H1 (cell line): ENCODE measurements at regions not wholly inside any gene's neighbourhood (a gene's known extent, or its start where the extent isn't known, plus 50 kb on each side); places are given as distances from the start of the nearest gene placed in this dataset.

Experiments
- CTCF ChIA-PET: fragments of 300-600 bp; sonication (Branson Sonifier 250); formaldehyde crosslinking; loops from one replicate; lab custom pipeline; 2021; ENCODE audit not compliant: partially characterized antibody; lab: Charles Lee
- POLR2A ChIA-PET: fragments of 300-600 bp; sonication (Branson Sonifier 250); formaldehyde crosslinking; loops from one replicate; lab custom pipeline; 2021; ENCODE audit warnings: inconsistent platforms; ENCODE audit not compliant: partially characterized antibody; lab: Charles Lee
- DNase-seq, 2 experiments: peaks; one replicate each; pipeline versions ENCODE4 v3.0.0 to v3.0.0-alpha.2; 2010 to 2022; ENCODE audit warnings: low spot score in 2 of 2, low read depth in 1 of 2, mixed read lengths in 1 of 2
- FAIRE-seq: peaks from 2 replicates; lab custom pipeline; 2011; peaks lifted over from hg19 to GRCh38; lab: Jason Lieb, UNC
- H2AFZ ChIP-seq: 2 replicates; pipeline ENCODE4 v1.8.1; 2012; ENCODE audit warnings: low read length, inconsistent platforms
- H2AK5ac ChIP-seq: 2 replicates; pipeline ENCODE4 v1.6.1; 2013; ENCODE audit warnings: low read depth, low read length
- H2BK120ac ChIP-seq: replicated peaks from 2 replicates; pipeline ENCODE3; 2013; ENCODE audit warnings: low read depth, low read length, inconsistent platforms
- H2BK12ac ChIP-seq: 2 replicates; pipeline ENCODE4 v1.6.1; 2013; ENCODE audit warnings: low read depth, low read length
- H2BK15ac ChIP-seq: 2 replicates; pipeline ENCODE4 v1.6.1; 2013; ENCODE audit warnings: low read length
- H2BK20ac ChIP-seq: 2 replicates; pipeline ENCODE4 v1.6.1; 2013; ENCODE audit warnings: low read length
- H2BK5ac ChIP-seq: 2 replicates; pipeline ENCODE4 v1.6.1; 2013; ENCODE audit warnings: low read depth, low read length
- H3K14ac ChIP-seq: 2 replicates; pipeline ENCODE4 v1.6.1; 2013; ENCODE audit warnings: inconsistent platforms; ENCODE audit not compliant: insufficient read length
- H3K18ac ChIP-seq: 2 replicates; pipeline ENCODE4 v1.6.1; 2013; ENCODE audit warnings: low read length; ENCODE audit errors: extremely low read depth
- H3K23ac ChIP-seq: 2 replicates; pipeline ENCODE4 v1.6.1; 2013; ENCODE audit warnings: inconsistent platforms; ENCODE audit not compliant: insufficient read length
- H3K23me2 ChIP-seq: 2 replicates; pipeline ENCODE4 v1.6.1; 2013; ENCODE audit warnings: low read depth, low read length
- H3K27ac ChIP-seq: 2 replicates; pipeline ENCODE4 v1.6.1; 2011; ENCODE audit warnings: low read depth, low read length, inconsistent platforms
- H3K27me3 ChIP-seq, 4 experiments: replicated peaks in 1 of 4; 1 replicate in 1 of 4; 2 replicates in 3 of 4; pipeline versions ENCODE4 v1.6.1 to v1.8.1; 2011 to 2013; ENCODE audit warnings: low read length in 3 of 4, mild to moderate bottlenecking in 3 of 4, inconsistent platforms in 2 of 4, mixed read lengths in 2 of 4, moderate library complexity in 1 of 4; ENCODE audit not compliant: control insufficient read depth in 3 of 4, insufficient read depth in 3 of 4; ENCODE audit errors: extremely low read depth in 1 of 4
- H3K36me3 ChIP-seq, 4 experiments: 2 replicates each; pipeline versions ENCODE4 v1.6.1 to v1.8.1; 2011 to 2013; ENCODE audit warnings: mild to moderate bottlenecking in 4 of 4, low read length in 3 of 4, moderate library complexity in 2 of 4, control low read depth in 1 of 4, inconsistent platforms in 1 of 4; ENCODE audit not compliant: insufficient read depth in 4 of 4, control insufficient read depth in 2 of 4
- H3K4ac ChIP-seq: replicated peaks from 2 replicates; pipeline ENCODE3; 2013; ENCODE audit warnings: low read length, low read depth, mixed read lengths, inconsistent platforms; ENCODE audit not compliant: insufficient read length
- H3K4me1 ChIP-seq, 4 experiments: replicated peaks in 1 of 4; 1 replicate in 1 of 4; 2 replicates in 3 of 4; pipeline versions ENCODE4 v1.6.1 to v1.8.1; 2011 to 2013; ENCODE audit warnings: low read length in 3 of 4, inconsistent platforms in 2 of 4, mixed read lengths in 1 of 4; ENCODE audit not compliant: insufficient read depth in 4 of 4, control insufficient read depth in 3 of 4
- H3K4me2 ChIP-seq, 2 experiments: 2 replicates each; pipeline versions ENCODE4 v1.6.1 to v1.8.1; 2011 to 2013; ENCODE audit warnings: low read depth in 2 of 2, low read length in 2 of 2, control low read depth in 1 of 2, inconsistent platforms in 1 of 2, mild to moderate bottlenecking in 1 of 2; ENCODE audit not compliant: insufficient read depth in 1 of 2
- H3K4me3 ChIP-seq, 4 experiments: fragments of 200-600, 300-600 bp in 1 of 4; sonication (generic), shearing (Covaris generic), sonication (Bioruptor Twin) in 1 of 4; 2 replicates each; pipeline versions ENCODE4 v1.5.1 to v1.8.1; 2011 to 2016; ENCODE audit warnings: low read length in 4 of 4, low read depth in 3 of 4, control low read depth in 2 of 4, inconsistent platforms in 2 of 4, mild to moderate bottlenecking in 2 of 4, mixed read lengths in 1 of 4, moderate library complexity in 1 of 4; ENCODE audit not compliant: insufficient read depth in 2 of 4; ENCODE audit errors: extremely low read depth in 1 of 4
- H3K56ac ChIP-seq: replicated peaks from 2 replicates; pipeline ENCODE3; 2013; ENCODE audit warnings: low read depth, mild to moderate bottlenecking, mixed read lengths, low read length, inconsistent platforms; ENCODE audit not compliant: insufficient read length
- H3K79me1 ChIP-seq: 2 replicates; pipeline ENCODE4 v1.6.1; 2013; ENCODE audit warnings: low read depth, low read length, control low read depth
- H3K79me2 ChIP-seq, 2 experiments: 2 replicates each; pipeline versions ENCODE4 v1.6.1 to v1.8.1; 2012 to 2013; ENCODE audit warnings: low read length in 2 of 2, mild to moderate bottlenecking in 2 of 2, inconsistent platforms in 1 of 2; ENCODE audit not compliant: insufficient read depth in 2 of 2, control insufficient read depth in 1 of 2
- H3K9ac ChIP-seq, 4 experiments: replicated peaks in 1 of 4; 1 replicate in 1 of 4; 2 replicates in 3 of 4; pipeline versions ENCODE4 v1.6.1 to v1.8.1; 2011 to 2013; ENCODE audit warnings: low read depth in 3 of 4, low read length in 3 of 4, control low read depth in 2 of 4, mild to moderate bottlenecking in 2 of 4, moderate library complexity in 2 of 4, inconsistent platforms in 1 of 4; ENCODE audit errors: extremely low read depth in 1 of 4
- H3K9me3 ChIP-seq, 2 experiments: 2 replicates each; pipeline versions ENCODE4 v1.6.1 to v1.8.1; 2012 to 2013; ENCODE audit warnings: mild to moderate bottlenecking in 2 of 2, moderate library complexity in 2 of 2, control low read depth in 1 of 2, inconsistent platforms in 1 of 2, low read depth in 1 of 2, low read length in 1 of 2, mixed read lengths in 1 of 2; ENCODE audit not compliant: insufficient read depth in 2 of 2
- H4K20me1 ChIP-seq, 2 experiments: replicated peaks in 1 of 2; 2 replicates each; pipeline versions ENCODE3 to v1.8.1; 2011 to 2013; ENCODE audit warnings: inconsistent platforms in 2 of 2, low read length in 2 of 2, mild to moderate bottlenecking in 1 of 2; ENCODE audit not compliant: insufficient read depth in 2 of 2, control insufficient read depth in 1 of 2
- H4K5ac ChIP-seq: 2 replicates; pipeline ENCODE4 v1.6.1; 2013; ENCODE audit warnings: low read length, low read depth, mixed read lengths, inconsistent platforms; ENCODE audit not compliant: insufficient read length
- H4K8ac ChIP-seq: 2 replicates; pipeline ENCODE4 v1.8.0; 2013; ENCODE audit warnings: mild to moderate bottlenecking, moderate library complexity, low read length, inconsistent platforms; ENCODE audit not compliant: insufficient read depth; ENCODE audit errors: extremely low read depth
- H4K91ac ChIP-seq: replicated peaks from 2 replicates; pipeline ENCODE3; 2013; ENCODE audit warnings: low read length, mixed read lengths, inconsistent platforms; ENCODE audit not compliant: insufficient read length
- CTBP2 ChIP-seq: IDR thresholded peaks from 2 replicates; pipeline ENCODE4 v1.7.0; 2011; ENCODE audit warnings: borderline replicate concordance, mild to moderate bottlenecking, moderate library complexity, mixed read lengths, low read length; ENCODE audit not compliant: insufficient read depth, insufficient read length
- CTCF ChIP-seq, 3 experiments: IDR thresholded peaks; 1 replicate in 2 of 3; 2 replicates in 1 of 3; pipeline versions ENCODE4 v1.5.1 to v1.6.1; 2011; ENCODE audit warnings: low read length in 3 of 3, mild to moderate bottlenecking in 3 of 3, inconsistent platforms in 2 of 3, low read depth in 1 of 3, moderate library complexity in 1 of 3; ENCODE audit not compliant: insufficient read depth in 1 of 3; ENCODE audit errors: control extremely low read depth in 1 of 3
- WGBS, 2 experiments: shearing (Covaris generic) in 1 of 2; methylation state at CpG; one replicate each; pipeline versions ENCODE4 v1.1.6 to v1.1.7; 2013 to 2015; ENCODE audit warnings: low lambda C conversion rate in 2 of 2, mixed read lengths in 2 of 2, inconsistent platforms in 1 of 2, low coverage in 1 of 2, missing lambda C conversion rate in 1 of 2; ENCODE audit not compliant: insufficient replicate concordance in 2 of 2, insufficient coverage in 1 of 2, insufficient read length in 1 of 2; ENCODE audit errors: extremely low coverage in 1 of 2, missing lambda C conversion rate in 1 of 2; 5-methylcytosine and 5-hydroxymethylcytosine counted together

DNA sequence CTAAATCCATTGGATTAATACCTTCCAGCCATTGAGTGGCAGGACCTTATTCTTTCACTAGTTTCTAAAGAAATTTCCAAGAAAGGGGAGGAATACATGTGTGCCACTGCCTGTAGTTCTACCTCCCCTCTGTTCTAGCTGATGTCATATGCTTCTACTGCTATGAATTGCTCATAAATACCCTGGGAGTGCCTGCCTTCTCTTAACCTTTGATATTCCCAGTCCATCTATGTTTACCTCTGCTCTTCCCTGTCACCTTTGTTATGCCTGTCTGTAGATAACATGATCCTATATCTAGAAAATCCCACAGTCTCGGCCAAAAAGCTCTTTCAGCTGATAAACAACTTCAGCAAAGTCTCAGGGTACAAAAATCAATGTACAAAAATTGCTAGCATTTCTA lies 486.9 kb upstream of the ARRDC4 start:
- Histone ChIP-seq H2BK15ac (no peak overlapping the region), H3K36me3 (no peaks in the 10 kb centered on the region), H2BK120ac (no peak overlapping the region), H3K79me2 (no peaks in the 10 kb centered on the region), H3K9me3 (no peaks in the 10 kb centered on the region), H2AFZ (no peak overlapping the region), H3K4me1 (no peaks in the 10 kb centered on the region), H3K23me2 (no peaks in the 10 kb centered on the region), H3K18ac (no peak overlapping the region), H3K9ac (no peak overlapping the region), H3K79me1 (no peaks in the 10 kb centered on the region), H4K8ac (no peak overlapping the region), H2BK12ac (no peak overlapping the region), H3K27me3 (no peaks in the 10 kb centered on the region), H3K23ac (no peak overlapping the region), H3K56ac (no peak overlapping the region), H3K14ac (no peak overlapping the region), H3K4me2 (no peak overlapping the region), H3K27ac (no peak overlapping the region), H2AK5ac (no peak overlapping the region), H3K4me3 (no peak overlapping the region), H2BK5ac (no peak overlapping the region), H2BK20ac (no peak overlapping the region), H4K5ac (no peak overlapping the region), H4K91ac (no peak overlapping the region), H4K20me1 (no peaks in the 10 kb centered on the region), H3K4ac (no peak overlapping the region)
- FAIRE-seq (no peak), DNase-seq (no peak)
- POLR2A ChIA-PET = no interaction called here
- CTCF ChIA-PET = interaction anchor here (0.7 to 0.8 kb wide), 2 partner anchors 9 to 880 kb away, joined by 3 to 5 read pairs; no protein-coding TSS in a partner anchor
- TF ChIP-seq CTBP2 (no peak), CTCF (IDR thresholded peaks at IDR 0.05; ENCODE audit: control extremely low read depth in 1 of 3, insufficient read depth in 1 of 3, low read depth in 1 of 3, low read length in 3 of 3) (no peak)
- WGBS, 2 experiments = 93% methylated on average over 1 of the region's 1 CpG; no CpG with 5 or more reads in 1 of the 2 experiments
